ENCODE measurements at regions not wholly inside any gene's neighbourhood (a gene's known extent, or its start where the extent isn't known, plus 50 kb on each side); places are given as distances from the start of the nearest gene placed in this dataset.

GRCh38 chr7:67438913-67439505 lies 442.4 kb downstream of the TYW1 start:
- no peaks in the 10 kb centered on the region for H3K9me3 ChIP-seq
- no peaks in the 10 kb centered on the region for H3K36me3 ChIP-seq
- no peak overlapping the region for H3K4me3 ChIP-seq
- DNase-seq = no peak
- no peaks in the 10 kb centered on the region for H3K27me3 ChIP-seq

- H3K4me3 ChIP-seq = no peak overlapping the region
- DNase-seq = no peak
- no peaks in the 10 kb centered on the region for H3K36me3 ChIP-seq
- no peaks in the 10 kb centered on the region for H3K9me3 ChIP-seq
- H3K27me3 ChIP-seq = no peaks in the 10 kb centered on the region
Measured at GRCh38 chr7:67440321-67440720, 443.7 kb downstream of the TYW1 start.

GRCh38 chr7:67445728-67446127 lies 449.1 kb downstream of the TYW1 start:
- DNase-seq = no peak
- no peaks in the 10 kb centered on the region for H3K27me3 ChIP-seq

GRCh38 chr7:67447297-67447696 lies 450.7 kb downstream of the TYW1 start:
- no peak for DNase-seq
- Histone ChIP-seq H3K36me3 (no peaks in the 10 kb centered on the region), H3K4me3 (no peak overlapping the region), H3K9me3 (no peaks in the 10 kb centered on the region), H3K27me3 (no peaks in the 10 kb centered on the region)

More at GRCh38 chr7:67445728-67446127, 449.1 kb downstream of the TYW1 start:
- Histone ChIP-seq H3K9me3 (no peaks in the 10 kb centered on the region), H3K4me3 (no peak overlapping the region), H3K36me3 (no peaks in the 10 kb centered on the region)

- DNase-seq = no peak
- H3K27me3 ChIP-seq = no peaks in the 10 kb centered on the region
- no peaks in the 10 kb centered on the region for H3K36me3 ChIP-seq
- H3K4me3 ChIP-seq = no peak overlapping the region
- no peaks in the 10 kb centered on the region for H3K9me3 ChIP-seq
Measured at GRCh38 chr7:67448271-67448670, 451.6 kb downstream of the TYW1 start.

- Histone ChIP-seq H3K36me3 (no peaks in the 10 kb centered on the region), H3K4me3 (no peak overlapping the region), H3K27me3 (no peaks in the 10 kb centered on the region)
Measured at GRCh38 chr7:67450171-67450570, 453.5 kb downstream of the TYW1 start.

GRCh38 chr7:67451306-67451705 lies 454.7 kb downstream of the TYW1 start:
- Histone ChIP-seq H3K36me3 (no peaks in the 10 kb centered on the region), H3K9me3 (no peaks in the 10 kb centered on the region), H3K27me3 (no peaks in the 10 kb centered on the region), H3K4me3 (no peak overlapping the region)
- DNase-seq = no peak

More at GRCh38 chr7:67450171-67450570, 453.5 kb downstream of the TYW1 start:
- no peak for DNase-seq
- H3K9me3 ChIP-seq = no peaks in the 10 kb centered on the region

- DNase-seq = no peak
- no peak overlapping the region for H3K4me3 ChIP-seq
- H3K27me3 ChIP-seq = no peaks in the 10 kb centered on the region
- no peaks in the 10 kb centered on the region for H3K9me3 ChIP-seq
- no peaks in the 10 kb centered on the region for H3K36me3 ChIP-seq
Measured at GRCh38 chr7:67452516-67453026, 455.9 kb downstream of the TYW1 start.

- no peak for DNase-seq
- no peaks in the 10 kb centered on the region for H3K9me3 ChIP-seq
- no peak overlapping the region for H3K4me3 ChIP-seq
- H3K27me3 ChIP-seq = no peaks in the 10 kb centered on the region
- H3K36me3 ChIP-seq = no peaks in the 10 kb centered on the region
Measured at GRCh38 chr7:67453580-67454380, 457.1 kb downstream of the TYW1 start.

GRCh38 chr7:67455508-67455907 lies 458.9 kb downstream of the TYW1 start:
- no peak for DNase-seq
- no peaks in the 10 kb centered on the region for H3K9me3 ChIP-seq

GRCh38 chr7:67462781-67463191 lies 466.2 kb downstream of the TYW1 start:
- DNase-seq = no peak
- Histone ChIP-seq H3K27me3 (no peaks in the 10 kb centered on the region), H3K4me3 (no peak overlapping the region), H3K9me3 (no peaks in the 10 kb centered on the region), H3K36me3 (no peaks in the 10 kb centered on the region)

More at GRCh38 chr7:67455508-67455907, 458.9 kb downstream of the TYW1 start:
- no peak overlapping the region for H3K4me3 ChIP-seq
- no peaks in the 10 kb centered on the region for H3K27me3 ChIP-seq
- no peaks in the 10 kb centered on the region for H3K36me3 ChIP-seq

GRCh38 chr7:67463316-67463715 lies 466.7 kb downstream of the TYW1 start:
- DNase-seq = no peak
- Histone ChIP-seq H3K9me3 (no peaks in the 10 kb centered on the region), H3K4me3 (no peak overlapping the region), H3K27me3 (no peaks in the 10 kb centered on the region), H3K36me3 (no peaks in the 10 kb centered on the region)

GRCh38 chr7:67463983-67464382 lies 467.4 kb downstream of the TYW1 start:
- DNase-seq = no peak
- Histone ChIP-seq H3K4me3 (no peak overlapping the region), H3K27me3 (no peaks in the 10 kb centered on the region), H3K9me3 (no peaks in the 10 kb centered on the region), H3K36me3 (no peaks in the 10 kb centered on the region)

- H3K4me3 ChIP-seq = no peak overlapping the region
- no peak for DNase-seq
- no peaks in the 10 kb centered on the region for H3K27me3 ChIP-seq
- no peaks in the 10 kb centered on the region for H3K9me3 ChIP-seq
- no peaks in the 10 kb centered on the region for H3K36me3 ChIP-seq
Measured at GRCh38 chr7:67466109-67466508, 469.5 kb downstream of the TYW1 start.

- Histone ChIP-seq H3K27me3 (no peaks in the 10 kb centered on the region), H3K9me3 (no peaks in the 10 kb centered on the region), H3K4me3 (no peak overlapping the region), H3K36me3 (no peaks in the 10 kb centered on the region)
- no peak for DNase-seq
Measured at GRCh38 chr7:67470256-67470751, 473.7 kb downstream of the TYW1 start.

GRCh38 chr7:67475293-67475692 lies 478.7 kb downstream of the TYW1 start:
- no peaks in the 10 kb centered on the region for H3K27me3 ChIP-seq
- H3K9me3 ChIP-seq = no peaks in the 10 kb centered on the region
- H3K4me3 ChIP-seq = no peak overlapping the region
- no peak for DNase-seq
- H3K36me3 ChIP-seq = no peaks in the 10 kb centered on the region

GRCh38 chr7:67478066-67478465 lies 481.4 kb downstream of the TYW1 start:
- DNase-seq = no peak
- H3K27me3 ChIP-seq = no peaks in the 10 kb centered on the region
- no peak overlapping the region for H3K4me3 ChIP-seq
- no peaks in the 10 kb centered on the region for H3K9me3 ChIP-seq
- H3K36me3 ChIP-seq = no peaks in the 10 kb centered on the region

All from MG63 (cell line).